Omental fat pad (tissue), 3 donors: ENCODE measurements at regions not wholly inside any gene's neighbourhood (a gene's known extent, or its start where the extent isn't known, plus 50 kb on each side); places are given as distances from the start of the nearest gene placed in this dataset.

Experiments
- ATAC-seq: fragments of 150-250 bp; one replicate; pipeline ENCODE4 v1.9.1; 2016; ENCODE audit warnings: mild to moderate bottlenecking, moderate library complexity; ENCODE audit not compliant: low FRiP score
- DNase-seq: peaks from one replicate; pipeline ENCODE4 v3.0.0-alpha.2; 2019; ENCODE audit warnings: low spot score
- CTCF ChIP-seq, 3 donors: fragments of 450-650 bp; IDR thresholded peaks; one replicate each; pipeline ENCODE4 v1.5.1; 2016 to 2017; ENCODE audit warnings: antibody characterized with exemption in 3 of 3, mild to moderate bottlenecking in 3 of 3, moderate library complexity in 2 of 3

- ATAC-seq, result no peak
- no peak for DNase-seq
- no peak for TF ChIP-seq CTCF (IDR thresholded peaks at IDR 0.05)
Observed at GRCh38 chr16:86424985-86425384, 85.3 kb upstream of the FOXF1 start.

GRCh38 chr16:86426063-86426642 lies 84.2 kb upstream of the FOXF1 start:
- no peak for ATAC-seq
- TF ChIP-seq CTCF (IDR thresholded peaks at IDR 0.05), result no peak
- no peak for DNase-seq

GRCh38 chr16:86427433-86427851 lies 82.9 kb upstream of the FOXF1 start:
- no peak for TF ChIP-seq CTCF (IDR thresholded peaks at IDR 0.05)
- DNase-seq (no peak), ATAC-seq (no peak)

- DNase-seq (no peak), ATAC-seq (no peak)
- TF ChIP-seq CTCF (IDR thresholded peaks at IDR 0.05), result no peak
Observed at GRCh38 chr16:86428729-86429517, 81.4 kb upstream of the FOXF1 start.

- DNase-seq (no peak), ATAC-seq (no peak)
- TF ChIP-seq CTCF (IDR thresholded peaks at IDR 0.05), result no peak
Observed at GRCh38 chr16:86429663-86430062, 80.7 kb upstream of the FOXF1 start.

- no peak for TF ChIP-seq CTCF (IDR thresholded peaks at IDR 0.05)
- ATAC-seq, result no peak
- no peak for DNase-seq
Observed at GRCh38 chr16:86430814-86431213, 79.5 kb upstream of the FOXF1 start.

GRCh38 chr16:86431540-86431939 lies 78.8 kb upstream of the FOXF1 start:
- ATAC-seq (no peak), DNase-seq (no peak)
- no peak for TF ChIP-seq CTCF (IDR thresholded peaks at IDR 0.05)
